HCT116 (cell line): ENCODE measurements at regions not wholly inside any gene's neighbourhood (a gene's known extent, or its start where the extent isn't known, plus 50 kb on each side); places are given as distances from the start of the nearest gene placed in this dataset.
"Not testable (repeated sequence)": the region's sequence is repeated elsewhere in the genome, so short reads cannot be mapped to it uniquely, and the experiment has no call there.

ENCODE experiments used
- ATAC-seq: fragments of 200-7000 bp; cut with Tn5 transposase; 2 replicates; pipeline ENCODE4 v1.9.1; 2020; ENCODE audit warnings: mild to moderate bottlenecking, moderate library complexity
- BruUV-seq: library from RNA; stranded (reverse); fragments of 400-500 nt; replicated peaks from 2 replicates; lab custom pipeline; 2021; lab: Mats Ljungman, UMichigan
- CTCF ChIA-PET: fragments of 300-600 bp; sonication (Branson Sonifier 250); formaldehyde crosslinking; loops from one replicate; lab custom pipeline; 2021; ENCODE audit warnings: antibody characterized with exemption; lab: Charles Lee
- POLR2A ChIA-PET: fragments of 300-600, 350-600 bp; sonication (Branson Sonifier 250); formaldehyde crosslinking; loops from one replicate; lab custom pipeline; 2021; ENCODE audit warnings: antibody characterized with exemption; lab: Charles Lee
- RAD21 ChIA-PET, 2 experiments: fragments of 300-600 bp; sonication (Branson Sonifier 250); formaldehyde crosslinking; loops; one replicate each; lab custom pipeline; 2023; ENCODE audit warnings: low total read pairs in 2 of 2; ENCODE audit not compliant: uncharacterized antibody in 2 of 2, unreplicated experiment in 2 of 2, low non-redundant PET in 1 of 2; lab: Charles Lee
- DNase-seq: peaks from one replicate; pipeline ENCODE4 v3.0.0-alpha.2; 2010; ENCODE audit warnings: low read depth, low spot score
- H2AFZ ChIP-seq: fragments of 200-600 bp; shearing (Covaris generic), sonication (generic); 2 replicates; pipeline ENCODE4 v1.6.1; 2017; ENCODE audit warnings: low read depth, mixed run types, mixed read lengths, antibody characterized with exemption, low read length; ENCODE audit not compliant: poor library complexity, severe bottlenecking
- H3K27ac ChIP-seq: 2 replicates; pipeline ENCODE4 v1.5.1; 2012; ENCODE audit warnings: low read depth, low read length
- H3K27me3 ChIP-seq: fragments of 200-600 bp; sonication (generic); 2 replicates; pipeline ENCODE4 v1.6.1; 2016; ENCODE audit warnings: mixed run types, low read length, mixed read lengths; ENCODE audit not compliant: insufficient read depth
- H3K36me3 ChIP-seq, 2 experiments: fragments of 200-500 bp in 1 of 2; fragments of 200-600 bp in 1 of 2; sonication (Bioruptor generic) in 1 of 2; sonication (generic) in 1 of 2; 2 replicates each; pipeline versions ENCODE4 v1.5.1 to v1.6.1; 2014 to 2016; ENCODE audit warnings: low read length in 2 of 2, inconsistent platforms in 1 of 2, mixed read lengths in 1 of 2, mixed run types in 1 of 2; ENCODE audit not compliant: insufficient read depth in 2 of 2, control insufficient read depth in 1 of 2
- H3K4me1 ChIP-seq, 2 experiments: fragments of 200-600 bp in 1 of 2; sonication (generic) in 1 of 2; 2 replicates each; pipeline versions ENCODE4 v1.5.1 to v1.6.1; 2012 to 2017; ENCODE audit warnings: low read length in 2 of 2, inconsistent platforms in 1 of 2, mild to moderate bottlenecking in 1 of 2, mixed read lengths in 1 of 2, mixed run types in 1 of 2, moderate library complexity in 1 of 2; ENCODE audit not compliant: insufficient read depth in 2 of 2, control insufficient read depth in 1 of 2
- H3K4me2 ChIP-seq: fragments of 200-600 bp; sonication (generic); 2 replicates; pipeline ENCODE4 v1.6.1; 2017; ENCODE audit warnings: mixed run types, low read length, mixed read lengths
- H3K4me3 ChIP-seq, 2 experiments: fragments of 200-600 bp in 1 of 2; sonication (generic) in 1 of 2; replicated peaks in 1 of 2; 2 replicates each; pipeline ENCODE4 v1.5.1; 2011 to 2016; ENCODE audit warnings: low read length in 2 of 2, control low read depth in 1 of 2, low read depth in 1 of 2, mild to moderate bottlenecking in 1 of 2, mixed read lengths in 1 of 2, mixed run types in 1 of 2
- H3K79me2 ChIP-seq: fragments of 200-600 bp; sonication (generic); 2 replicates; pipeline ENCODE4 v1.6.1; 2017; ENCODE audit warnings: mild to moderate bottlenecking, mixed run types, low read length, moderate library complexity, mixed read lengths; ENCODE audit not compliant: insufficient read depth
- H3K9ac ChIP-seq: fragments of 200-600 bp; sonication (generic); 2 replicates; pipeline ENCODE4 v1.6.1; 2016; ENCODE audit warnings: low read length, mixed read lengths
- H3K9me2 ChIP-seq: fragments of 200-600 bp; sonication (generic), shearing (Covaris generic); 2 replicates; pipeline ENCODE4 v1.6.1; 2017; ENCODE audit warnings: mixed run types, mild to moderate bottlenecking, moderate library complexity; ENCODE audit not compliant: insufficient read depth
- H3K9me3 ChIP-seq, 2 experiments: fragments of 200-500 bp in 1 of 2; fragments of 200-600 bp in 1 of 2; sonication (Bioruptor generic) in 1 of 2; sonication (generic) in 1 of 2; 2 replicates each; pipeline ENCODE4 v1.6.1; 2014 to 2017; ENCODE audit warnings: low read length in 2 of 2, mixed read lengths in 2 of 2, inconsistent platforms in 1 of 2, low read depth in 1 of 2, mild to moderate bottlenecking in 1 of 2, mixed run types in 1 of 2, moderate library complexity in 1 of 2; ENCODE audit not compliant: control insufficient read depth in 1 of 2, insufficient read depth in 1 of 2
- H4K20me1 ChIP-seq: fragments of 200-600 bp; sonication (generic), shearing (Covaris generic); 2 replicates; pipeline ENCODE4 v1.6.1; 2017; ENCODE audit warnings: mixed run types, mild to moderate bottlenecking, moderate library complexity; ENCODE audit not compliant: insufficient read depth
- ATF3 ChIP-seq: IDR thresholded peaks from 2 replicates; pipeline ENCODE4 v1.6.1; 2012
- CBX3 ChIP-seq: IDR thresholded peaks from 2 replicates; pipeline ENCODE4 v1.6.1; 2012; ENCODE audit warnings: low read depth
- CTCF ChIP-seq, 3 experiments: fragments of 200-600 bp in 1 of 3; sonication (generic) in 1 of 3; IDR thresholded peaks in 2 of 3; conservative IDR thresholded peaks in 1 of 3; 2 replicates each; pipeline ENCODE4 v1.5.1; 2012 to 2017; ENCODE audit warnings: low read depth in 2 of 3, low read length in 2 of 3, antibody characterized with exemption in 1 of 3, borderline replicate concordance in 1 of 3, control low read depth in 1 of 3, mild to moderate bottlenecking in 1 of 3, mixed read lengths in 1 of 3, mixed run types in 1 of 3, moderate library complexity in 1 of 3; ENCODE audit not compliant: insufficient read depth in 1 of 3
- EZH2phosphoT487 ChIP-seq: fragments of 200-600 bp; IDR thresholded peaks from 2 replicates; pipeline ENCODE4 v1.6.1; 2018; ENCODE audit warnings: antibody characterized with exemption, borderline replicate concordance
- MAX ChIP-seq: IDR thresholded peaks from 2 replicates; pipeline ENCODE4 v1.6.1; 2012
- POLR2A ChIP-seq: IDR thresholded peaks from 2 replicates; pipeline ENCODE4 v1.7.0; 2011; ENCODE audit warnings: borderline replicate concordance; ENCODE audit not compliant: insufficient read depth, insufficient read length; ENCODE audit errors: extremely low read depth
- POLR2AphosphoS5 ChIP-seq: IDR thresholded peaks from 2 replicates; pipeline ENCODE4 v1.6.1; 2011; ENCODE audit warnings: mild to moderate bottlenecking, low read depth, low read length, moderate library complexity
- SRF ChIP-seq: IDR thresholded peaks from 2 replicates; pipeline ENCODE4 v1.6.1; 2012; ENCODE audit warnings: low read depth
- TCF7L2 ChIP-seq: IDR thresholded peaks from 2 replicates; pipeline ENCODE4 v1.7.0; 2011; ENCODE audit warnings: borderline replicate concordance, inconsistent platforms; ENCODE audit not compliant: insufficient read depth, insufficient read length; ENCODE audit errors: extremely low read depth
- YY1 ChIP-seq: IDR thresholded peaks from 2 replicates; pipeline ENCODE4 v1.6.1; 2011; ENCODE audit warnings: low read length, low read depth, moderate library complexity, mild to moderate bottlenecking; ENCODE audit not compliant: insufficient replicate concordance; ENCODE audit errors: extremely low read depth
- ZFX ChIP-seq: fragments of 450-650 bp; IDR thresholded peaks from 2 replicates; pipeline ENCODE4 v1.6.1; 2017
- intact Hi-C: fragments of 100-400 bp; cut with micrococcal nuclease; formaldehyde crosslinking; loops from 2 replicates; pipeline ENCODE4 v1.10.0; 2022

- H3K27ac ChIP-seq = no peak overlapping the region
- H3K27me3 ChIP-seq = no peaks in the 10 kb centered on the region
- RAD21 ChIA-PET = no interaction called here
- H3K4me3 ChIP-seq = no peak overlapping the region
- CTCF ChIA-PET = no interaction called here
- H3K9me2 ChIP-seq = no peaks in the 10 kb centered on the region
- TF ChIP-seq EZH2phosphoT487 = no peak
- no peak for TF ChIP-seq MAX
- no peak for TF ChIP-seq YY1
- TF ChIP-seq CBX3 = no peak
- no peak for TF ChIP-seq SRF
- TF ChIP-seq ZFX = no peak
- no peak for TF ChIP-seq POLR2AphosphoS5
- TF ChIP-seq CTCF (IDR thresholded peaks at IDR 0.05 in 2 of 3, conservative IDR thresholded peaks at IDR 0.05 in 1 of 3; ENCODE audit: borderline replicate concordance in 1 of 3, insufficient read depth in 1 of 3, low read depth in 2 of 3, low read length in 2 of 3) = no peak
- no peak for TF ChIP-seq TCF7L2
- TF ChIP-seq POLR2A = no peak
- no peak for TF ChIP-seq ATF3
- H3K4me2 ChIP-seq = no peak overlapping the region
- DNase-seq = no peak
- no peaks in the 10 kb centered on the region for H3K36me3 ChIP-seq
- H3K9me3 ChIP-seq = no peaks in the 10 kb centered on the region
- no peak for ATAC-seq
- H2AFZ ChIP-seq = no peak overlapping the region
- no peak overlapping the region for H3K9ac ChIP-seq
- H3K79me2 ChIP-seq = no peaks in the 10 kb centered on the region
- BruUV-seq = no TSS peak
- intact Hi-C loops = loop anchor here (5.0 kb wide), 1 partner anchor 205 kb away; no protein-coding TSS in a partner anchor
- H3K4me1 ChIP-seq = no peaks in the 10 kb centered on the region
- no peaks in the 10 kb centered on the region for H4K20me1 ChIP-seq
- POLR2A ChIA-PET = no interaction called here
These were observed 165.7 kb downstream of the CEMIP2 start for GRCh38 chr9:71602652-71603051.

- not testable (repeated sequence) for H3K79me2 ChIP-seq
These were observed 172.6 kb downstream of the CEMIP2 start for GRCh38 chr9:71595762-71596161.

More at GRCh38 chr9:71595762-71596161, 172.6 kb downstream of the CEMIP2 start:
- POLR2A ChIA-PET, RAD21 ChIA-PET, ATAC-seq, H3K4me3 ChIP-seq, H3K27me3 ChIP-seq, H4K20me1 ChIP-seq, BruUV-seq, H3K9ac ChIP-seq, H3K27ac ChIP-seq, intact Hi-C loops, CTCF ChIA-PET, DNase-seq, H3K4me1 ChIP-seq, H3K4me2 ChIP-seq, H2AFZ ChIP-seq, H3K9me3 ChIP-seq, H3K9me2 ChIP-seq, H3K36me3 ChIP-seq: not testable (repeated sequence)
